ENCODE measurements at regions not wholly inside any gene's neighbourhood (a gene's known extent, or its start where the extent isn't known, plus 50 kb on each side); places are given as distances from the start of the nearest gene placed in this dataset.

DNA sequence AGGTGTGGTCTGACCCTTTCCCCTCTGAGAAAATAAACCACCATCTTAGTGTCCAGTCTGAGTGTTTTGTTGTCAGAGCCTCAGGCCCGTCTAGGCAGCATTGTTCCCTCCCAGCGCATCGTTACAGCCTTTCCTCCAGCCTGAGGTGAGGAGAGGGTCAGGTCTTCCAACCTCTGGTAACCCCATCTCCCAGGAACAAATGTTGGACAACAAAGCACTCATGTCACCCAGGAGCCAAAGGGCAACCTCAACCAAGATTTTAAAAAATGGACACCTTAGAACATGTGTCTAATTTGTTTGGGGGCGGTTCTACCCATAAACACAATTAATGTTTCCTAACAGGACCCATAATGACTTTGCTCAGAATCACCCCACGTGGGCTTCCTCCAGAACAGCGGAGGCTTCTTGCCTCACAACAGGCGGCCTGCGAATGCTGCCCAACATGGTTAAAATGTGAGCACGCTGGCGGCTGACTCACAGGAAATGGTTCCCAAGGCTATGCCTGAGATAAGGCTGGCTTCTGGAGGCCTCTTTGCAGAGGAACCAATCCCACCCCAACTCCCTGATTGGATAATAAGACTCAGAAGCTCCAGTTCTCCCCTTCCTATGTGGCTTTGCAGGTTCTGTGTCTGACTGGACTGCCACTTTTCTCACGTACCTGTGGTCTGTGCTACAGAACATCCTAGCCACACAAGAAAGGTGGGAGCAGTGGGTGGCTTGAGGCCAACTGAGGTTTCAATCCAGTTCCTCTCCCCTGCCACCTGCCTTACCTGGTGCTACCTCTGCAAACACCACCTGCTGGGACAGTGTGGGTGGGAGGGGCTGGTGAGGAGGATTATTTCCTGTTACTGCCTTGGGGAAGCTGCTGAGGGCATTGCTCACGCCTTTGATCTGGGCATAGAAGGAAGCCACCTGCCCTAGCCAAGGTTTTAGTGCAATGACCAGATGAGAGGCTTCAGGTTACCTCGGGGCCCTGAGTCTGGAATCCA, 108.8 kb downstream of the B3GNT2 start:
- peak; percentile 50 for DNase-seq (ENCODE audit: low read depth, low spot score)
- no peak overlapping the region for H3K4me3 ChIP-seq (ENCODE audit: low read depth, low read length)
- ChIA-PET CTCF (interaction anchor here (1.9 kb wide), 1 partner anchor 13 kb away, joined by 4 read pairs; no protein-coding TSS in a partner anchor), POLR2A (no interaction called here)
- TF ChIP-seq, protein P1, sequence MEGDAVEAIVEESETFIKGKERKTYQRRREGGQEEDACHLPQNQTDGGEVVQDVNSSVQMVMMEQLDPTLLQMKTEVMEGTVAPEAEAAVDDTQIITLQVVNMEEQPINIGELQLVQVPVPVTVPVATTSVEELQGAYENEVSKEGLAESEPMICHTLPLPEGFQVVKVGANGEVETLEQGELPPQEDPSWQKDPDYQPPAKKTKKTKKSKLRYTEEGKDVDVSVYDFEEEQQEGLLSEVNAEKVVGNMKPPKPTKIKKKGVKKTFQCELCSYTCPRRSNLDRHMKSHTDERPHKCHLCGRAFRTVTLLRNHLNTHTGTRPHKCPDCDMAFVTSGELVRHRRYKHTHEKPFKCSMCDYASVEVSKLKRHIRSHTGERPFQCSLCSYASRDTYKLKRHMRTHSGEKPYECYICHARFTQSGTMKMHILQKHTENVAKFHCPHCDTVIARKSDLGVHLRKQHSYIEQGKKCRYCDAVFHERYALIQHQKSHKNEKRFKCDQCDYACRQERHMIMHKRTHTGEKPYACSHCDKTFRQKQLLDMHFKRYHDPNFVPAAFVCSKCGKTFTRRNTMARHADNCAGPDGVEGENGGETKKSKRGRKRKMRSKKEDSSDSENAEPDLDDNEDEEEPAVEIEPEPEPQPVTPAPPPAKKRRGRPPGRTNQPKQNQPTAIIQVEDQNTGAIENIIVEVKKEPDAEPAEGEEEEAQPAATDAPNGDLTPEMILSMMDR (IDR thresholded peaks at IDR 0.05; ENCODE audit: insufficient read depth, low read length, missing control alignments): no peak

DNA sequence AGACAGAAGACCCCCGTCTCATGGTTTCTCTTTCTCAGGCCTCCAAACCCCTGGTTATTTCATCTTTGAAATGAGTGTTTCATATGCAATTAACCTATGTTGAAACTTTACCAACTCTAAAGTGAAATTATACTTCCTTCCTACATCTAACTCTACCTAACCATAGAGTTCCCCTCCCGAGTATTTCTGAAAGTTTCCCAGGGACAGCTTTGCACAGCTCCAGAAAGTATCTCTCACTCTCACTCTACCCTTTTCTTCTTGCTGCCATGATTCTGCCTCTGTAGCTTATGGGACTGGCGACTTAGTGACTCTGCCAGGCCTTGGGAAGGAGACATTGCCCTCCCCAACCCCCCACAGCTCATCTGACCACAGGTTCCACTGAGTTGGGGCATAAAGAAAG, 107.9 kb downstream of the B3GNT2 start:
- CTCF ChIA-PET: interaction anchor here (1.9 kb wide), 1 partner anchor 13 kb away, joined by 4 read pairs; no protein-coding TSS in a partner anchor
- TF ChIP-seq, protein P1 (IDR thresholded peaks at IDR 0.05; ENCODE audit: insufficient read depth, low read length, missing control alignments): no peak
- H3K4me3 ChIP-seq (ENCODE audit: low read depth, low read length): no peak overlapping the region
- DNase-seq (ENCODE audit: low read depth, low spot score): no peak
- POLR2A ChIA-PET: no interaction called here

DNA sequence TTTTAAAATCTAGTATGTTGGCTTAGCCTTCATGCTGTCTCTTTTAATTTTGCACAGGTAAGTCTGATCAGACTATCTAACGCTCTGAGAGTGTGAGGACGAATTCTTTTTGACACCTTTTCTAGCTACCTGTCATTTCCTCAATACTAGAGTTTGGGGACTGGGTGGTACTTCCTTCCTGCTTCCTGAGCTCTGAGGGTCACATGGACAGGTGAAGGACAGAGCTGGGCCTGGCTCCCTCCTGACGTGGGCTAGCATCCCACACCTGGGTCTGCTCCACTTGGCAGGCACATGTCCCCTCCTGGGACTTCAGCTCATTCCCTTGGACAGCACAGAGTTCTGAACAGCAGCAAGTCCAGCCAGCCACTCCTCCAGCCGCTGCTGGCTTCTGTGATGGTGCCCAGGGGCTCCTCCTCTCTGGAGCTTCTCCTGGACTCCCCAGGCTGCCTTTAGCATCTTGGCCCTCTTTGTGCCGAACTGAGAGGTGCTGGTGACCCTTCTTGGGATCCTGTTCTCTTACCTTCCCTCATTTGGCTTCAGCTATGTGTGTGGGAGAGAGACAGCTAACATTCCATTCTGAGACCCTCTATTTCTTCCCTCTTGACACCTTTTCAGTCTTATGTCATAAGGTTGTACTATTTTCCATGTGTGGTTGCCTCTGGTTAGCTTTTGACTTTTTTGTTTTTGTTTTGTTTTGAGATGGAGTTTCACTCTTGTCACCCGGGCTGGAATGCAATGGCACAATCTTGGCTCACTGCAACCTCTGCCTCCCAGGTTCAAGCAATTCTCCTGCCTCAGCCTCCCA, 106.9 kb downstream of the B3GNT2 start:
- CTCF ChIA-PET: interaction anchor here (1.5 to 1.9 kb wide), 2 partner anchors 12 to 35 kb away, joined by 3 to 4 read pairs; no protein-coding TSS in a partner anchor
- DNase-seq (ENCODE audit: low read depth, low spot score): no peak
- TF ChIP-seq, protein P1 (IDR thresholded peaks at IDR 0.05; ENCODE audit: insufficient read depth, low read length, missing control alignments): no peak
- POLR2A ChIA-PET: no interaction called here
- H3K4me3 ChIP-seq (ENCODE audit: low read depth, low read length): no peak overlapping the region

DNA sequence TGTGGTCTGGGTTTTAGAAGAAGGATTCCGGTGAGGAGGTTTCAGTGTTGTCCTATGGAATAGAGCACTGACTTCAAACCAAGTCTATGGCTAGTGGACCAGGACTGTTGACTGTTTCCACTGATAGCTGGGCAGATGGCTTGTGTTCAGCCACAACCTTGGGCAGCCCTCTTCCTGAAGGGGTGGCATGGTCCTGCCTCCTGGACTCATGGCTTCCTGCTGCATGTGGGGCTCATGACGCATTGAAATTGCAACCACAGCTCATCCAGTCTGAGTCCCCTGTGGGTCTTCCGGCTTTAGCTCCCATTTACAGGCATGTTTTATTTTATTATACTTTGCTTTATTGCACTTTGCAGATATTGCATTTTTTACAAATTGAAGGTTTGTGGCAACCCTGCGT, 105.0 kb downstream of the B3GNT2 start:
- ChIA-PET POLR2A (no interaction called here), CTCF (interaction anchor here (1.3 kb wide), 1 partner anchor 10 kb away, joined by 3 read pairs; no protein-coding TSS in a partner anchor)
- no peak overlapping the region for H3K4me3 ChIP-seq (ENCODE audit: low read depth, low read length)
- no peak for DNase-seq (ENCODE audit: low read depth, low spot score)
- TF ChIP-seq, protein P1 (IDR thresholded peaks at IDR 0.05; ENCODE audit: insufficient read depth, low read length, missing control alignments): no peak

DNA sequence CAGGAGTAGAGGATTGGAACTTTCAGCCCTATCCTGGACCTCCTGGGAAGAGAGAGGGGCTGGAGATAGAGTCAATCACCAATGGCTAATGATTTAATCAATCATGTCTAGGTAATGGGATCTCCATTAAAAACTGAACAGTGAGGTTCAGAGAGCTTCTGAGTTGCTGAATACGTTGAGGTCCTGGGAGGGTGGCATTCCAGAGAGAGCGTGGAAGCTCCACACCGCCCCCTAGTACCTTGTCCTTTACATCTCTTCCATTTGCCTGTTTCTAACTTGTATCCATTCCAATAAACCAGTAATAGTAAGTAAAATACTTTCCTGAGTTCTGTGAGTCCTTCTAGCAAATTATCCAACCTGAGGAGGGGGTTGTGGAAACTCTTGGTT, 101.7 kb downstream of the B3GNT2 start:
- ChIA-PET POLR2A (no interaction called here), CTCF (interaction anchor here (0.9 to 1.0 kb wide), 2 partner anchors 8 to 300 kb away, joined by 3 read pairs; no protein-coding TSS in a partner anchor)
- TF ChIP-seq, protein P1 (IDR thresholded peaks at IDR 0.05; ENCODE audit: insufficient read depth, low read length, missing control alignments): peak; percentile 15
- H3K4me3 ChIP-seq (ENCODE audit: low read depth, low read length): no peak overlapping the region
- no peak for DNase-seq (ENCODE audit: low read depth, low spot score)

Measured in AG04449 (cell line).